Naive thymus-derived CD8-positive, alpha-beta T cell (primary cell): ENCODE measurements at regions not wholly inside any gene's neighbourhood (a gene's known extent, or its start where the extent isn't known, plus 50 kb on each side); places are given as distances from the start of the nearest gene placed in this dataset.

ENCODE experiments used
- ATAC-seq, 2 donors: fragments of 150-1000 bp; cut with Tn5 transposase in 1 of 2; sonication (Bioruptor Pico), chemical (Tn5 transposase) in 1 of 2; 1 replicate in 1 of 2; 2 replicates in 1 of 2; pipeline ENCODE4 v1.10.0; 2021; ENCODE audit warnings: mild to moderate bottlenecking in 2 of 2, moderate library complexity in 2 of 2
- POLR2A ChIA-PET: fragments of 350-600 bp; sonication (Branson Sonifier 250); formaldehyde crosslinking; loops from one replicate; lab custom pipeline; 2021; ENCODE audit warnings: antibody characterized with exemption; lab: Charles Lee
- DNase-seq, 10 donors: peaks; one replicate each; pipeline versions ENCODE4 v3.0.0 to v3.0.0-alpha.2; 2020 to 2022
- H3K27ac Mint-ChIP-seq, 10 donors: one replicate each; pipeline ENCODE4 v1.8.0; 2020 to 2022; ENCODE audit warnings: mild to moderate bottlenecking in 10 of 10, mixed read lengths in 10 of 10, moderate library complexity in 4 of 10, inconsistent platforms in 1 of 10
- H3K27me3 Mint-ChIP-seq, 5 donors: one replicate each; pipeline ENCODE4 v1.8.0; 2021 to 2022; ENCODE audit warnings: mixed read lengths in 5 of 5
- H3K36me3 Mint-ChIP-seq, 3 donors: one replicate each; pipeline ENCODE4 v1.8.0; 2020 to 2022; ENCODE audit warnings: mixed read lengths in 3 of 3, mild to moderate bottlenecking in 2 of 3, inconsistent platforms in 1 of 3
- H3K4me1 Mint-ChIP-seq, 4 donors: one replicate each; pipeline ENCODE4 v1.8.0; 2021 to 2022; ENCODE audit warnings: mixed read lengths in 4 of 4
- H3K4me3 Mint-ChIP-seq, 10 donors: one replicate each; pipeline ENCODE4 v1.8.0; 2020 to 2022; ENCODE audit warnings: mild to moderate bottlenecking in 10 of 10, mixed read lengths in 10 of 10, moderate library complexity in 6 of 10, inconsistent platforms in 1 of 10
- H3K9me3 Mint-ChIP-seq, 9 donors: one replicate each; pipeline ENCODE4 v1.8.0; 2020 to 2022; ENCODE audit warnings: mixed read lengths in 9 of 9, mild to moderate bottlenecking in 3 of 9, inconsistent platforms in 1 of 9, moderate library complexity in 1 of 9

- Mint-ChIP-seq H3K27ac (peak overlapping the region in 1 of 10 donors; percentile 38), H3K4me1 (peaks cover 28 to 41% (median 35%) of the 10 kb centered on the region in 4 donors), H3K9me3 (no peaks in the 10 kb centered on the region), H3K27me3 (peaks cover 0 to 18% (median 7%) of the 10 kb centered on the region in 5 donors), H3K36me3 (no peaks in the 10 kb centered on the region), H3K4me3 (no peak overlapping the region)
- no peak for ATAC-seq
- POLR2A ChIA-PET, result no interaction called here
- no peak for DNase-seq
Observed at GRCh38 chr9:91103931-91104330, 257.8 kb downstream of the AUH start.

- Mint-ChIP-seq H3K4me1 (peaks cover 8 to 16% (median 11%) of the 10 kb centered on the region in 4 donors), H3K4me3 (no peak overlapping the region), H3K27me3 (peaks cover 0 to 16% (median 7%) of the 10 kb centered on the region in 5 donors), H3K9me3 (peaks cover 0 to 22% (median 9%) of the 10 kb centered on the region in 9 donors), H3K36me3 (peaks cover 0 to 9% (median 0%) of the 10 kb centered on the region in 3 donors), H3K27ac (no peak overlapping the region)
- POLR2A ChIA-PET, result no interaction called here
- ATAC-seq (no peak), DNase-seq (no peak)
Observed at GRCh38 chr9:91106415-91107081, 255.2 kb downstream of the AUH start.

GRCh38 chr9:91111226-91111625, 250.5 kb downstream of the AUH start:
- POLR2A ChIA-PET, result no interaction called here
- H3K4me3 Mint-ChIP-seq, result no peak overlapping the region
- peaks cover 0 to 10% (median 0%) of the 10 kb centered on the region in 4 donors for H3K4me1 Mint-ChIP-seq
- H3K36me3 Mint-ChIP-seq, result peaks cover 0 to 9% (median 0%) of the 10 kb centered on the region in 3 donors
- H3K27ac Mint-ChIP-seq, result no peak overlapping the region
- H3K9me3 Mint-ChIP-seq, result peaks cover 0 to 22% (median 9%) of the 10 kb centered on the region in 9 donors
- no peak for DNase-seq
- ATAC-seq, result no peak
- H3K27me3 Mint-ChIP-seq, result peaks cover 0 to 7% (median 5%) of the 10 kb centered on the region in 5 donors

- Mint-ChIP-seq H3K4me3 (no peak overlapping the region), H3K9me3 (peaks cover 0 to 22% (median 9%) of the 10 kb centered on the region in 9 donors), H3K36me3 (peaks cover 0 to 9% (median 0%) of the 10 kb centered on the region in 3 donors), H3K27me3 (peaks cover 0 to 10% (median 5%) of the 10 kb centered on the region in 5 donors), H3K27ac (no peak overlapping the region), H3K4me1 (peaks cover 0 to 10% (median 0%) of the 10 kb centered on the region in 4 donors)
- DNase-seq (no peak), ATAC-seq (no peak)
- POLR2A ChIA-PET, result interaction anchor here (1.0 kb wide), 1 partner anchor 10 kb away, joined by 3 read pairs; no protein-coding TSS in a partner anchor
Observed at GRCh38 chr9:91111876-91112275, 249.8 kb downstream of the AUH start.

- Mint-ChIP-seq H3K4me1 (peaks cover 0 to 10% (median under 1%) of the 10 kb centered on the region in 4 donors), H3K36me3 (peaks cover 0 to 9% (median 0%) of the 10 kb centered on the region in 3 donors), H3K27ac (no peak overlapping the region), H3K9me3 (peaks cover 0 to 22% (median 9%) of the 10 kb centered on the region in 9 donors), H3K4me3 (no peak overlapping the region), H3K27me3 (peaks cover 4 to 16% (median 5%) of the 10 kb centered on the region in 5 donors)
- no peak for DNase-seq
- POLR2A ChIA-PET, result interaction anchor here (1.0 kb wide), 1 partner anchor 9 kb away, joined by 3 read pairs; no protein-coding TSS in a partner anchor
- ATAC-seq, result no peak
Observed at GRCh38 chr9:91113016-91113415, 248.7 kb downstream of the AUH start.

GRCh38 chr9:91114450-91114849, 247.3 kb downstream of the AUH start:
- DNase-seq (no peak), ATAC-seq (no peak)
- no peak overlapping the region for H3K4me3 Mint-ChIP-seq
- peaks cover 0 to 19% (median 9%) of the 10 kb centered on the region in 9 donors for H3K9me3 Mint-ChIP-seq
- peaks cover 5 to 25% (median 10%) of the 10 kb centered on the region in 5 donors for H3K27me3 Mint-ChIP-seq
- POLR2A ChIA-PET, result no interaction called here
- H3K4me1 Mint-ChIP-seq, result peaks cover 0 to 10% (median 3%) of the 10 kb centered on the region in 4 donors
- H3K36me3 Mint-ChIP-seq, result peaks cover 0 to 9% (median 0%) of the 10 kb centered on the region in 3 donors
- H3K27ac Mint-ChIP-seq, result no peak overlapping the region

GRCh38 chr9:91116211-91116610, 245.5 kb downstream of the AUH start:
- POLR2A ChIA-PET, result no interaction called here
- ATAC-seq (no peak), DNase-seq (no peak)
- Mint-ChIP-seq H3K4me3 (no peak overlapping the region), H3K36me3 (no peaks in the 10 kb centered on the region), H3K27ac (no peak overlapping the region), H3K4me1 (peaks cover 0 to 10% (median 3%) of the 10 kb centered on the region in 4 donors), H3K27me3 (peaks cover 5 to 25% (median 10%) of the 10 kb centered on the region in 5 donors), H3K9me3 (peaks cover 0 to 5% (median 0%) of the 10 kb centered on the region in 9 donors)

- ATAC-seq (no peak), DNase-seq (no peak)
- peaks cover 0 to 10% (median 3%) of the 10 kb centered on the region in 4 donors for H3K4me1 Mint-ChIP-seq
- no peak overlapping the region for H3K4me3 Mint-ChIP-seq
- POLR2A ChIA-PET, result no interaction called here
- H3K27me3 Mint-ChIP-seq, result peaks cover 5 to 25% (median 10%) of the 10 kb centered on the region in 5 donors
- H3K36me3 Mint-ChIP-seq, result no peaks in the 10 kb centered on the region
- H3K9me3 Mint-ChIP-seq, result peaks cover 0 to 3% (median 0%) of the 10 kb centered on the region in 9 donors
- H3K27ac Mint-ChIP-seq, result no peak overlapping the region
Observed at GRCh38 chr9:91116711-91117110, 245.0 kb downstream of the AUH start.

GRCh38 chr9:91117474-91117891, 244.2 kb downstream of the AUH start:
- DNase-seq, result no peak
- peaks cover 0 to 3% (median 0%) of the 10 kb centered on the region in 9 donors for H3K9me3 Mint-ChIP-seq
- peak overlapping the region in 2 of 10 donors; percentile 9 to 41 for H3K4me3 Mint-ChIP-seq
- no peaks in the 10 kb centered on the region for H3K36me3 Mint-ChIP-seq
- peak overlapping the region in 1 of 10 donors; percentile 33 for H3K27ac Mint-ChIP-seq
- H3K4me1 Mint-ChIP-seq, result peaks cover 0 to 10% (median 3%) of the 10 kb centered on the region in 4 donors
- peaks cover 5 to 25% (median 10%) of the 10 kb centered on the region in 5 donors for H3K27me3 Mint-ChIP-seq
- POLR2A ChIA-PET, result no interaction called here
- ATAC-seq, result no peak

- Mint-ChIP-seq H3K4me3 (peak overlapping the region in 3 of 10 donors; percentile 9 to 56 (median 41)), H3K36me3 (no peaks in the 10 kb centered on the region), H3K27me3 (peaks cover 5 to 25% (median 10%) of the 10 kb centered on the region in 5 donors), H3K9me3 (peaks cover 0 to 3% (median 0%) of the 10 kb centered on the region in 9 donors), H3K27ac (peak overlapping the region in 1 of 10 donors; percentile 33), H3K4me1 (peaks cover 0 to 5% (median 3%) of the 10 kb centered on the region in 4 donors)
- DNase-seq (no peak), ATAC-seq (no peak)
- POLR2A ChIA-PET, result no interaction called here
Observed at GRCh38 chr9:91117959-91118703, 243.6 kb downstream of the AUH start.

- ATAC-seq, result no peak
- POLR2A ChIA-PET, result no interaction called here
- no peak overlapping the region for H3K4me3 Mint-ChIP-seq
- peaks cover 0 to 3% (median 1%) of the 10 kb centered on the region in 4 donors for H3K4me1 Mint-ChIP-seq
- peaks cover 0 to 3% (median 0%) of the 10 kb centered on the region in 9 donors for H3K9me3 Mint-ChIP-seq
- H3K27ac Mint-ChIP-seq, result no peak overlapping the region
- no peaks in the 10 kb centered on the region for H3K36me3 Mint-ChIP-seq
- peaks cover 4 to 25% (median 10%) of the 10 kb centered on the region in 5 donors for H3K27me3 Mint-ChIP-seq
- no peak for DNase-seq
Observed at GRCh38 chr9:91118704-91119025, 243.1 kb downstream of the AUH start.

GRCh38 chr9:91119142-91119541, 242.6 kb downstream of the AUH start:
- H3K4me3 Mint-ChIP-seq, result no peak overlapping the region

More at GRCh38 chr9:91119142-91119541, 242.6 kb downstream of the AUH start:
- no peaks in the 10 kb centered on the region for H3K36me3 Mint-ChIP-seq
- peaks cover 0 to 3% (median 1%) of the 10 kb centered on the region in 4 donors for H3K4me1 Mint-ChIP-seq
- H3K27me3 Mint-ChIP-seq, result peaks cover 4 to 25% (median 10%) of the 10 kb centered on the region in 5 donors
- peaks cover 0 to 3% (median 0%) of the 10 kb centered on the region in 9 donors for H3K9me3 Mint-ChIP-seq
- ATAC-seq (no peak), DNase-seq (no peak)
- no peak overlapping the region for H3K27ac Mint-ChIP-seq
- POLR2A ChIA-PET, result no interaction called here
